ENCODE measurements at regions not wholly inside any gene's neighbourhood (a gene's known extent, or its start where the extent isn't known, plus 50 kb on each side); places are given as distances from the start of the nearest gene placed in this dataset.

DNA sequence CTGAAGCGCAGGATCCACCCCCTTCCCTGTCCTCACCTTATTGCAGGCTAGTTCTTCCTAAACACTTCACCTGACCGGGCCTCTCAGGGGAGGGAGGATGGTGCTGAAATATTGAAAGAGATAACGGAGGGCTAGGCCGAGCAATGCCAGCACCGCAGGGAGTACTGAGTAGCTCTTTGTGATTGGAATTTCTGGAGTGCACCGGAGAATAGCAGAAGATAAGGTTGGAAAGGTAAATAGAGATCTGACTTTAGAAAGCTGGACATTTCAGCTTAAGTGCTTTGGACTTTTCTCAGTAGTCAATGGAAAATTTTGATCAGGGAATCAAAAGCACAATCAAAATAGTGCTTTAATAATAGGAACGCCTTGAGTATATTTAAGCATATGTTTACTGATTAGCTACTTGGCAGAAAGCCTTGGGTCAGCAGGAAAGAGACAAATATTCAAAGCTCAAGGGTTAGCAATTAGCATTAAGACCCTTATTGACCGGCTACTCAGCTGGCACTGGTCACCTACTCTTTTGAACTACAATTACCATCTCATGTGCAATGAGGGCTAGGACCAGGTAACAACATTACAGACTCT is 142.9 kb upstream of the NDUFV2 start:
- no peak overlapping the region for H2AFZ ChIP-seq (ENCODE audit: low read length)
- H3K4me3 ChIP-seq (ENCODE audit: extremely low read depth in 1 of 4, insufficient read depth in 2 of 4, low read depth in 3 of 4, low read length in 4 of 4), result no peak overlapping the region; a peak in 1 of 8 replicates
- TF ChIP-seq SP1 (IDR thresholded peaks at IDR 0.05; ENCODE audit: low read depth, low read length), result no peak
- TF ChIP-seq NANOG (IDR thresholded peaks at IDR 0.05; ENCODE audit: insufficient read depth, low read depth, low read length, poor library complexity, severe bottlenecking), result peak; percentile 26
- no peak overlapping the region for H3K9ac ChIP-seq (replicated peaks in 1 of 4; ENCODE audit: extremely low read depth in 1 of 4, low read depth in 3 of 4, low read length in 3 of 4)
- WGBS, 2 experiments (ENCODE audit: extremely low coverage in 1 of 2, insufficient coverage in 1 of 2, insufficient read length in 1 of 2, insufficient replicate concordance in 2 of 2, low coverage in 1 of 2, low lambda C conversion rate in 2 of 2, missing lambda C conversion rate in 1 of 2), result 38% methylated on average over 8 of the region's 8 CpGs; no CpG with 5 or more reads in 1 of the 2 experiments
- POLR2A ChIA-PET (ENCODE audit: partially characterized antibody), result interaction anchor here (0.7 to 1.2 kb wide), 2 partner anchors 11 to 1381 kb away, joined by 3 to 4 read pairs; no protein-coding TSS in a partner anchor
- H3K14ac ChIP-seq (ENCODE audit: insufficient read length), result no peak overlapping the region
- H3K56ac ChIP-seq (replicated peaks; ENCODE audit: insufficient read length, low read depth, low read length), result no peak overlapping the region
- no peak overlapping the region for H3K18ac ChIP-seq (ENCODE audit: extremely low read depth, low read length)
- H2AK5ac ChIP-seq (ENCODE audit: low read depth, low read length), result no peak overlapping the region
- H3K27ac ChIP-seq (ENCODE audit: low read depth, low read length), result no peak overlapping the region
- no peaks in the 10 kb centered on the region for H3K79me2 ChIP-seq (ENCODE audit: control insufficient read depth in 1 of 2, insufficient read depth in 2 of 2, low read length in 2 of 2)
- H4K8ac ChIP-seq (ENCODE audit: extremely low read depth, insufficient read depth, low read length), result no peak overlapping the region
- H3K4me2 ChIP-seq (ENCODE audit: insufficient read depth in 1 of 2, low read depth in 2 of 2, low read length in 2 of 2), result peak overlapping the region in 1 of 2 experiments; percentile 39; a peak in 3 of 4 replicates
- H3K4me1 ChIP-seq (replicated peaks in 1 of 4; ENCODE audit: control insufficient read depth in 3 of 4, insufficient read depth in 4 of 4, low read length in 3 of 4), result peaks cover 0 to 10% (median 4%) of the 10 kb centered on the region in 4 experiments; a peak in 4 of 7 replicates
- no peak overlapping the region for H2BK20ac ChIP-seq (ENCODE audit: low read length)
- no peak overlapping the region for H2BK15ac ChIP-seq (ENCODE audit: low read length)
- H2BK12ac ChIP-seq (ENCODE audit: low read depth, low read length), result no peak overlapping the region
- no peak overlapping the region for H3K23ac ChIP-seq (ENCODE audit: insufficient read length)
- no peaks in the 10 kb centered on the region for H3K36me3 ChIP-seq (ENCODE audit: control insufficient read depth in 2 of 4, insufficient read depth in 4 of 4, low read length in 3 of 4)
- H3K27me3 ChIP-seq (replicated peaks in 1 of 4; ENCODE audit: control insufficient read depth in 3 of 4, extremely low read depth in 1 of 4, insufficient read depth in 3 of 4, low read length in 3 of 4), result no peaks in the 10 kb centered on the region
- H3K4ac ChIP-seq (replicated peaks; ENCODE audit: insufficient read length, low read depth, low read length), result no peak overlapping the region
- no peak for FAIRE-seq
- H3K23me2 ChIP-seq (ENCODE audit: low read depth, low read length), result peaks cover 6% of the 10 kb centered on the region; the same call in 1 of the 2 replicates
- H2BK120ac ChIP-seq (replicated peaks; ENCODE audit: low read depth, low read length), result no peak overlapping the region
- DNase-seq (ENCODE audit: low read depth in 1 of 2, low spot score in 2 of 2), result no peak
- no peak overlapping the region for H2BK5ac ChIP-seq (ENCODE audit: low read depth, low read length)
- no peak overlapping the region for H4K91ac ChIP-seq (replicated peaks; ENCODE audit: insufficient read length, low read length)
- peaks cover 0 to 4% of the 10 kb centered on the region in 2 experiments; a peak in 1 of 4 replicates for H3K9me3 ChIP-seq (ENCODE audit: insufficient read depth in 2 of 2, low read depth in 1 of 2, low read length in 1 of 2)
- H4K20me1 ChIP-seq (replicated peaks in 1 of 2; ENCODE audit: control insufficient read depth in 1 of 2, insufficient read depth in 2 of 2, low read length in 2 of 2), result no peaks in the 10 kb centered on the region
- CTCF ChIA-PET (ENCODE audit: partially characterized antibody), result interaction anchor here (0.8 to 1.3 kb wide), 2 partner anchors 8 to 36 kb away, joined by 4 read pairs; no protein-coding TSS in a partner anchor
- no peak overlapping the region for H4K5ac ChIP-seq (ENCODE audit: insufficient read length, low read depth, low read length)
- no peaks in the 10 kb centered on the region for H3K79me1 ChIP-seq (ENCODE audit: low read depth, low read length)

Measured in H1 (cell line).